Vagina (tissue), 2 donors: ENCODE measurements at regions not wholly inside any gene's neighbourhood (a gene's known extent, or its start where the extent isn't known, plus 50 kb on each side); places are given as distances from the start of the nearest gene placed in this dataset.

Experiments used
- DNase-seq, 2 donors: peaks; one replicate each; pipeline ENCODE4 v3.0.0-alpha.2; 2017; ENCODE audit errors: extremely low spot score in 2 of 2
- H3K27ac ChIP-seq: fragments of 200-600 bp; sonication (generic); one replicate; pipeline ENCODE4 v1.5.1; 2019
- H3K27me3 ChIP-seq: fragments of 200-600 bp; sonication (generic); one replicate; pipeline ENCODE4 v1.5.1; 2019
- H3K36me3 ChIP-seq, 2 donors: fragments of 200-600 bp; sonication (generic); one replicate each; pipeline ENCODE4 v1.5.1; 2017 to 2019
- H3K4me1 ChIP-seq: fragments of 200-600 bp; sonication (generic); one replicate; pipeline ENCODE4 v1.5.1; 2019
- H3K4me3 ChIP-seq, 2 donors: fragments of 200-600 bp; sonication (generic); 1 replicate in 1 of 2; 2 replicates in 1 of 2; pipeline ENCODE4 v1.5.1; 2016 to 2019
- H3K9me3 ChIP-seq: fragments of 200-600 bp; sonication (generic); one replicate; pipeline ENCODE4 v1.5.1; 2019
- POLR2A ChIP-seq, 2 donors: fragments of 450-650 bp; IDR thresholded peaks; one replicate each; pipeline ENCODE4 v1.6.1; 2017; ENCODE audit warnings: antibody characterized with exemption in 2 of 2, mild to moderate bottlenecking in 2 of 2, moderate library complexity in 2 of 2
- POLR2AphosphoS5 ChIP-seq, 2 donors: sonication (generic); formaldehyde crosslinking; IDR thresholded peaks; one replicate each; pipeline ENCODE4 v1.9.0; 2017; ENCODE audit warnings: antibody characterized with exemption in 2 of 2, mild to moderate bottlenecking in 2 of 2, low read depth in 1 of 2; ENCODE audit not compliant: insufficient read depth in 1 of 2
- intact Hi-C: fragments of 100-400 bp; cut with DNase I; formaldehyde crosslinking; loops from one replicate; pipeline ENCODE4 v1.15.1; 2023
- TF ChIP-seq, protein P1 (sequence below), 3 experiments: fragments of 450-650 bp in 2 of 3; fragments of 200-600 bp in 1 of 3; sonication (generic) in 1 of 3; IDR thresholded peaks; one replicate each; pipeline ENCODE4 v1.5.1; 2017 to 2019; ENCODE audit warnings: antibody characterized with exemption in 3 of 3, mild to moderate bottlenecking in 2 of 3, moderate library complexity in 2 of 3

- no peak overlapping the region for H3K4me3 ChIP-seq
- TF ChIP-seq POLR2AphosphoS5 (IDR thresholded peaks at IDR 0.05; ENCODE audit: insufficient read depth in 1 of 2, low read depth in 1 of 2) (no peak), POLR2A (IDR thresholded peaks at IDR 0.05) (no peak)
- TF ChIP-seq, protein P1, sequence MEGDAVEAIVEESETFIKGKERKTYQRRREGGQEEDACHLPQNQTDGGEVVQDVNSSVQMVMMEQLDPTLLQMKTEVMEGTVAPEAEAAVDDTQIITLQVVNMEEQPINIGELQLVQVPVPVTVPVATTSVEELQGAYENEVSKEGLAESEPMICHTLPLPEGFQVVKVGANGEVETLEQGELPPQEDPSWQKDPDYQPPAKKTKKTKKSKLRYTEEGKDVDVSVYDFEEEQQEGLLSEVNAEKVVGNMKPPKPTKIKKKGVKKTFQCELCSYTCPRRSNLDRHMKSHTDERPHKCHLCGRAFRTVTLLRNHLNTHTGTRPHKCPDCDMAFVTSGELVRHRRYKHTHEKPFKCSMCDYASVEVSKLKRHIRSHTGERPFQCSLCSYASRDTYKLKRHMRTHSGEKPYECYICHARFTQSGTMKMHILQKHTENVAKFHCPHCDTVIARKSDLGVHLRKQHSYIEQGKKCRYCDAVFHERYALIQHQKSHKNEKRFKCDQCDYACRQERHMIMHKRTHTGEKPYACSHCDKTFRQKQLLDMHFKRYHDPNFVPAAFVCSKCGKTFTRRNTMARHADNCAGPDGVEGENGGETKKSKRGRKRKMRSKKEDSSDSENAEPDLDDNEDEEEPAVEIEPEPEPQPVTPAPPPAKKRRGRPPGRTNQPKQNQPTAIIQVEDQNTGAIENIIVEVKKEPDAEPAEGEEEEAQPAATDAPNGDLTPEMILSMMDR (IDR thresholded peaks at IDR 0.05) = no peak
- no peak overlapping the region for H3K27ac ChIP-seq
- H3K27me3 ChIP-seq = no peaks in the 10 kb centered on the region
- H3K4me1 ChIP-seq = no peaks in the 10 kb centered on the region
- no peak for DNase-seq
- intact Hi-C loops = no loop called here
- no peaks in the 10 kb centered on the region for H3K9me3 ChIP-seq
- no peaks in the 10 kb centered on the region for H3K36me3 ChIP-seq
Observed at GRCh38 chr16:13559624-13560023, 360.3 kb upstream of the ERCC4 start.

- Histone ChIP-seq H3K4me3 (no peak overlapping the region), H3K36me3 (no peaks in the 10 kb centered on the region), H3K27me3 (no peaks in the 10 kb centered on the region), H3K27ac (no peak overlapping the region), H3K4me1 (no peaks in the 10 kb centered on the region), H3K9me3 (no peaks in the 10 kb centered on the region)
- intact Hi-C loops = no loop called here
- DNase-seq = no peak
- no peak for TF ChIP-seq POLR2A (IDR thresholded peaks at IDR 0.05)
- TF ChIP-seq POLR2AphosphoS5 (IDR thresholded peaks at IDR 0.05; ENCODE audit: insufficient read depth in 1 of 2, low read depth in 1 of 2) = no peak
- TF ChIP-seq, protein P1 (IDR thresholded peaks at IDR 0.05) = no peak
Observed at GRCh38 chr16:13560151-13560550, 359.8 kb upstream of the ERCC4 start.

DNA sequence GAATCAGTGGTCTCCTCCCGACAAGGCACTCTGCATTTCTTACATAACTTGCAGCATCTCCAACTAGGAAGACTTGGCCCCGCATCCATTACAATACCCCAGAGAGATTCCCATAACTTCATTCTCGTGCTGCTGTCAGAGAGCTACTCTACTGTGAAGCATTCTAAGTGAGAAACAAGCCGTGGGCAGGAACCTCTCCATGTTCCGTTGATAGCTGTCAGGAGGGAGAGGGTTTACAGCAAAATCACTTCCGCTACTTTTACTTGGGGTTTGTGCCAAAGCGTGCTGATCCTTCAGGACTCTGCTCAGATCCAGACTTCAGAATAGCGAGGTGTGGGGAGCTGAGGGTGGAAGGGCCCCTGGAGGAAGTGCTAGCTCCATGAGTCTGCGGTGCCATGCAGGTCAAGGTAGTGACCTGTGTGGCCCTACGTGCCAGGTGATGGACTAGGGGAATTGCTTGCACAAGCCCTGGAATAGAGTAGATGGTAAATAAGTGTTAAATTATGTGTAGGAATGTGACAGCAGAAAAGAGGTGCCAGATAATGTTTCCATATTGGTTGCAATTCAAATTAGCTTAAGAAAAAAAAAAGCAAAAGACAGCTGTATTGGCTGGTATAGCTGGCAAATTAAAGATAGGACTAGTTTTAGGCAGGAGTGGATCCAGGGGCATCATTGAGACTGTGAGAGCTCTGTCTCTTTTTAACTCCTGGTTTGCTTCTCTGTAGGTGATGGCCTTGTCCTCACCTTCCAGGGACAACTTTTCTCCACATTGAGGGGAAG is 358.5 kb upstream of the ERCC4 start:
- Histone ChIP-seq H3K4me3 (no peak overlapping the region), H3K9me3 (no peaks in the 10 kb centered on the region), H3K4me1 (no peaks in the 10 kb centered on the region), H3K36me3 (no peaks in the 10 kb centered on the region), H3K27me3 (no peaks in the 10 kb centered on the region), H3K27ac (no peak overlapping the region)
- no peak for DNase-seq
- TF ChIP-seq POLR2A (IDR thresholded peaks at IDR 0.05) (no peak), POLR2AphosphoS5 (IDR thresholded peaks at IDR 0.05; ENCODE audit: insufficient read depth in 1 of 2, low read depth in 1 of 2) (no peak)
- TF ChIP-seq, protein P1 (IDR thresholded peaks at IDR 0.05) = no peak
- intact Hi-C loops = no loop called here

DNA sequence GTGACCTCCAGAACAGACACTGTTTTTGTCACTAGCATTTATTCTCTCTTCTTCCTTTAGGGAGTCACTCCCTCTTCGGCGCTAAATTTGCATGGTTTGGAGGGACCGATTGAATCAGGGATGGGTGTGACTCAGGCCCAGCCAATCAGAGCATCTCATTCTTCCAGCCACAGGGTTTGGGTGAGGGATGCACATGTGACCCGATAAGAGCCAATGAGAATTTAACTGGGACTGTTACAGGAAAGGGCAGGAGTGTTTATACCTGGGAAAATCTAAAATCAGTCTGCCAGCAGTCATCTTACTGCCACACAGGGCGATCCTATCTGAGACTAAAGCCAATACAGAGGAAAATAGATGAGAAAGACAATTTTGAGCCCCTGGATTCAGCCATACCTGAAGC is 351.2 kb upstream of the ERCC4 start:
- no peak for DNase-seq
- intact Hi-C loops = no loop called here
- no peak overlapping the region for H3K4me3 ChIP-seq
- H3K27ac ChIP-seq = no peak overlapping the region
- no peaks in the 10 kb centered on the region for H3K4me1 ChIP-seq
- no peaks in the 10 kb centered on the region for H3K9me3 ChIP-seq
- TF ChIP-seq, protein P1 (IDR thresholded peaks at IDR 0.05) = no peak
- TF ChIP-seq POLR2A (IDR thresholded peaks at IDR 0.05) (no peak), POLR2AphosphoS5 (IDR thresholded peaks at IDR 0.05; ENCODE audit: insufficient read depth in 1 of 2, low read depth in 1 of 2) (no peak)
- H3K36me3 ChIP-seq = no peaks in the 10 kb centered on the region
- no peaks in the 10 kb centered on the region for H3K27me3 ChIP-seq

GRCh38 chr16:13569986-13570385 is 350.0 kb upstream of the ERCC4 start:
- Histone ChIP-seq H3K4me3 (no peak overlapping the region), H3K36me3 (no peaks in the 10 kb centered on the region), H3K9me3 (no peaks in the 10 kb centered on the region), H3K27ac (no peak overlapping the region), H3K4me1 (no peaks in the 10 kb centered on the region), H3K27me3 (no peaks in the 10 kb centered on the region)
- TF ChIP-seq, protein P1 (IDR thresholded peaks at IDR 0.05) = no peak
- TF ChIP-seq POLR2AphosphoS5 (IDR thresholded peaks at IDR 0.05; ENCODE audit: insufficient read depth in 1 of 2, low read depth in 1 of 2) (no peak), POLR2A (IDR thresholded peaks at IDR 0.05) (no peak)
- no peak for DNase-seq
- intact Hi-C loops = no loop called here
